Neural progenitor cell (in vitro differentiated cells): ENCODE measurements at regions not wholly inside any gene's neighbourhood (a gene's known extent, or its start where the extent isn't known, plus 50 kb on each side); places are given as distances from the start of the nearest gene placed in this dataset.
"Not testable (repeated sequence)": the region's sequence is repeated elsewhere in the genome, so short reads cannot be mapped to it uniquely, and the experiment has no call there.

Experiments
- EZH2 ChIP-seq: fragments of 200-600 bp; sonication (generic); IDR thresholded peaks from 2 replicates; pipeline ENCODE4 v1.6.1; 2017; ENCODE audit warnings: antibody characterized with exemption, mild to moderate bottlenecking, moderate library complexity
- TF ChIP-seq, protein P1 (sequence below): fragments of 200-600 bp; sonication (generic); IDR thresholded peaks from 2 replicates; pipeline ENCODE4 v1.5.1; 2017; ENCODE audit warnings: antibody characterized with exemption, mild to moderate bottlenecking

DNA sequence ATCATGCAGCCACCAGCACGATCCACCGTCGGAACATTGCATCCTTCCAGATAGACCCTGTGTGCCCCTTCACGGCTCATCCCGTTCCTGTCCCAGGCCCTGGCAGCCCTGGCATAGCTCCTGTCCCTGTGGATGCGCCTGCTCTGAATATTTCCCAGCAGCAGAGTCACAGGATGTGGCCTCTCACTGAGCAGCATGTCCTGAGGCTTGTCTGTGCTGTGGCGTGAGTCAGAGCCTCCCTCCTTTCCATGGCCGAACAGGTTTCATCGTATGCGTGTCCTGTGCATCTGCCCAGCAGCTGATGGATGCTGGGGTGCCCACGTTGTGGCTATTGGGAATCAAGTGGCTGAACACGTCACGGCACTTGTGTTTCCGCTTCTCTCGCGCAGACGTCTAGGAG is 4471.5 kb upstream of the TPTE start:
- TF ChIP-seq, protein P1, sequence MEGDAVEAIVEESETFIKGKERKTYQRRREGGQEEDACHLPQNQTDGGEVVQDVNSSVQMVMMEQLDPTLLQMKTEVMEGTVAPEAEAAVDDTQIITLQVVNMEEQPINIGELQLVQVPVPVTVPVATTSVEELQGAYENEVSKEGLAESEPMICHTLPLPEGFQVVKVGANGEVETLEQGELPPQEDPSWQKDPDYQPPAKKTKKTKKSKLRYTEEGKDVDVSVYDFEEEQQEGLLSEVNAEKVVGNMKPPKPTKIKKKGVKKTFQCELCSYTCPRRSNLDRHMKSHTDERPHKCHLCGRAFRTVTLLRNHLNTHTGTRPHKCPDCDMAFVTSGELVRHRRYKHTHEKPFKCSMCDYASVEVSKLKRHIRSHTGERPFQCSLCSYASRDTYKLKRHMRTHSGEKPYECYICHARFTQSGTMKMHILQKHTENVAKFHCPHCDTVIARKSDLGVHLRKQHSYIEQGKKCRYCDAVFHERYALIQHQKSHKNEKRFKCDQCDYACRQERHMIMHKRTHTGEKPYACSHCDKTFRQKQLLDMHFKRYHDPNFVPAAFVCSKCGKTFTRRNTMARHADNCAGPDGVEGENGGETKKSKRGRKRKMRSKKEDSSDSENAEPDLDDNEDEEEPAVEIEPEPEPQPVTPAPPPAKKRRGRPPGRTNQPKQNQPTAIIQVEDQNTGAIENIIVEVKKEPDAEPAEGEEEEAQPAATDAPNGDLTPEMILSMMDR: not testable (repeated sequence)
- not testable (repeated sequence) for TF ChIP-seq EZH2
